ENCODE measurements at regions not wholly inside any gene's neighbourhood (a gene's known extent, or its start where the extent isn't known, plus 50 kb on each side); places are given as distances from the start of the nearest gene placed in this dataset.
A peak's percentile ranks its signal among the peaks of the same experiment; 100 is the strongest.

GRCh38 chr9:105887679-105888078, 193.3 kb downstream of the TMEM38B start:
- DNase-seq (no peak), ATAC-seq (no peak)
- no peaks in the 10 kb centered on the region for H3K36me3 ChIP-seq (replicated peaks in 1 of 2; ENCODE audit: insufficient read depth in 1 of 2, low read depth in 2 of 2)
- H3K4me3 ChIP-seq, result no peak overlapping the region
- no peak overlapping the region for H3K27ac ChIP-seq
- intact Hi-C loops (cut with DNase I), result no loop called here
- no peaks in the 10 kb centered on the region for H3K4me1 ChIP-seq
- no peaks in the 10 kb centered on the region for H3K27me3 ChIP-seq
- TF ChIP-seq CTCF (IDR thresholded peaks at IDR 0.05) (no peak), POLR2A (IDR thresholded peaks at IDR 0.05) (no peak)
- no peaks in the 10 kb centered on the region for H3K9me3 ChIP-seq
- 43 to 53% methylated on average over 2 of the region's 2 CpGs for WGBS, 2 donors

GRCh38 chr9:105890046-105890822, 195.9 kb downstream of the TMEM38B start:
- DNase-seq (no peak), ATAC-seq (no peak)
- H3K27me3 ChIP-seq, result no peaks in the 10 kb centered on the region
- TF ChIP-seq CTCF (IDR thresholded peaks at IDR 0.05), result no peak
- no peak for TF ChIP-seq POLR2A (IDR thresholded peaks at IDR 0.05)
- no peak overlapping the region for H3K4me3 ChIP-seq
- no peaks in the 10 kb centered on the region for H3K4me1 ChIP-seq
- intact Hi-C loops (cut with DNase I), result no loop called here
- no peaks in the 10 kb centered on the region for H3K9me3 ChIP-seq
- 45 to 52% methylated on average over 5 of the region's 5 CpGs for WGBS, 2 donors
- no peaks in the 10 kb centered on the region for H3K36me3 ChIP-seq (replicated peaks in 1 of 2; ENCODE audit: insufficient read depth in 1 of 2, low read depth in 2 of 2)
- no peak overlapping the region for H3K27ac ChIP-seq

GRCh38 chr9:105900123-105900522, 205.8 kb downstream of the TMEM38B start:
- Histone ChIP-seq H3K9me3 (no peaks in the 10 kb centered on the region), H3K27me3 (no peaks in the 10 kb centered on the region), H3K27ac (no peak overlapping the region), H3K36me3 (replicated peaks in 1 of 2; ENCODE audit: insufficient read depth in 1 of 2, low read depth in 2 of 2) (no peaks in the 10 kb centered on the region), H3K4me1 (no peaks in the 10 kb centered on the region), H3K4me3 (no peak overlapping the region)
- no peak for ATAC-seq
- TF ChIP-seq CTCF (IDR thresholded peaks at IDR 0.05) (no peak), POLR2A (IDR thresholded peaks at IDR 0.05) (no peak)
- 48 to 56% methylated on average over 5 of the region's 5 CpGs for WGBS, 2 donors
- DNase-seq, result no peak
- intact Hi-C loops (cut with DNase I), result no loop called here

- TF ChIP-seq POLR2A (IDR thresholded peaks at IDR 0.05), result no peak
- peak in 4 of 7 experiments; percentile 10 to 34 (median 30) for TF ChIP-seq CTCF (IDR thresholded peaks at IDR 0.05)
- no peaks in the 10 kb centered on the region for H3K27me3 ChIP-seq
- H3K27ac ChIP-seq, result no peak overlapping the region
- no peak overlapping the region for H3K4me3 ChIP-seq
- no peaks in the 10 kb centered on the region for H3K9me3 ChIP-seq
- no peaks in the 10 kb centered on the region for H3K36me3 ChIP-seq (replicated peaks in 1 of 2; ENCODE audit: insufficient read depth in 1 of 2, low read depth in 2 of 2)
- intact Hi-C loops (cut with DNase I), result no loop called here
- no peak for ATAC-seq
- DNase-seq, result peak in 2 of 4 donors; percentile 6 to 17
- no peaks in the 10 kb centered on the region for H3K4me1 ChIP-seq
- WGBS, 2 donors, result 17 to 31% methylated on average over 4 of the region's 4 CpGs
Measured at GRCh38 chr9:105901514-105902109, 207.3 kb downstream of the TMEM38B start.
